ENCODE measurements at regions not wholly inside any gene's neighbourhood (a gene's known extent, or its start where the extent isn't known, plus 50 kb on each side); places are given as distances from the start of the nearest gene placed in this dataset.

DNA sequence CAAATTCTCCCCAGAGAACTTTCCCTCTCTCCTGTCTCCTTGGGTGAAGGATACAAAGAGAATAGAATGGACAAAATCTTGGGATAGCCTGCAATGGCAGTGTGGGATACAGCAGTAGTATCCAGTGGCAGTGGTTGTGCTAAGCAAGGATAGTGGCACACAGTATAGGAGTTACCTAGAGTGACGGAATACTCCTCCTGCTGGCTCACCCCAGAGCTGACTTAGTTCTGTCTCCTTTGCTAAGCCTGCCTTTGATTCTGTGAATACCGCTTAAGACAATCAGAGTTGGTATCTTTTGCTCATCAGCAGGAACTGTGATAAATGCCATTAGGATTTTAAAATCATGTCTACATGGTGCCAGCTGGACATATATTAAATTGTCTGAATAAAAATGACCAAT is 404.3 kb downstream of the JRKL start:
- Mint-ChIP-seq H3K27ac (no peak overlapping the region), H3K9me3 (peaks cover 0 to 3% of the 10 kb centered on the region in 2 experiments; a peak in 2 of 5 replicates), H3K4me3 (no peak overlapping the region), H3K36me3 (ENCODE audit: insufficient read depth in 1 of 3, low read depth in 3 of 3) (no peaks in the 10 kb centered on the region), H3K4me1 (no peaks in the 10 kb centered on the region), H3K27me3 (ENCODE audit: low read depth) (no peaks in the 10 kb centered on the region)
- no peak overlapping the region for H3K14ac ChIP-seq (ENCODE audit: insufficient read depth, low read length)
- no peak overlapping the region for H2BK5ac ChIP-seq (ENCODE audit: insufficient read length, low read length)
- H2BK120ac ChIP-seq (ENCODE audit: low read depth, low read length, poor library complexity, severe bottlenecking): no peak overlapping the region
- no peaks in the 10 kb centered on the region for H3K4me1 ChIP-seq (ENCODE audit: insufficient read depth, low read length)
- no peaks in the 10 kb centered on the region for H3K79me1 ChIP-seq (ENCODE audit: insufficient read depth, low read depth, low read length, poor library complexity, severe bottlenecking)
- no CpG with 5 or more reads among the region's 2 CpGs for WGBS (ENCODE audit: extremely low coverage, insufficient read length, low lambda C conversion rate)
- H2BK12ac ChIP-seq (ENCODE audit: insufficient read length, low read depth, low read length): no peak overlapping the region
- H4K20me1 ChIP-seq (ENCODE audit: control insufficient read depth, insufficient read depth, insufficient read length): no peaks in the 10 kb centered on the region
- no peak overlapping the region for H3K4ac ChIP-seq (ENCODE audit: low read depth, low read length)
- no peak overlapping the region for H3K56ac ChIP-seq (ENCODE audit: insufficient read length, low read depth, low read length)
- H4K5ac ChIP-seq (ENCODE audit: insufficient read length, low read depth, low read length): no peak overlapping the region
- no peaks in the 10 kb centered on the region for H3K27me3 ChIP-seq (ENCODE audit: insufficient read depth, low read length)
- no peak overlapping the region for H3K23ac ChIP-seq (ENCODE audit: insufficient read length, low read depth, low read length)
- no peaks in the 10 kb centered on the region for H3K9me3 ChIP-seq (ENCODE audit: control insufficient read depth, low read depth, low read length)
- H3T11ph ChIP-seq (ENCODE audit: low read length): no peak overlapping the region
- H3K9ac ChIP-seq (ENCODE audit: extremely low read depth, insufficient read length, low read length): no peak overlapping the region
- H3K27ac ChIP-seq (ENCODE audit: insufficient read length, low read depth, low read length): no peak overlapping the region
- TF ChIP-seq, protein P1, sequence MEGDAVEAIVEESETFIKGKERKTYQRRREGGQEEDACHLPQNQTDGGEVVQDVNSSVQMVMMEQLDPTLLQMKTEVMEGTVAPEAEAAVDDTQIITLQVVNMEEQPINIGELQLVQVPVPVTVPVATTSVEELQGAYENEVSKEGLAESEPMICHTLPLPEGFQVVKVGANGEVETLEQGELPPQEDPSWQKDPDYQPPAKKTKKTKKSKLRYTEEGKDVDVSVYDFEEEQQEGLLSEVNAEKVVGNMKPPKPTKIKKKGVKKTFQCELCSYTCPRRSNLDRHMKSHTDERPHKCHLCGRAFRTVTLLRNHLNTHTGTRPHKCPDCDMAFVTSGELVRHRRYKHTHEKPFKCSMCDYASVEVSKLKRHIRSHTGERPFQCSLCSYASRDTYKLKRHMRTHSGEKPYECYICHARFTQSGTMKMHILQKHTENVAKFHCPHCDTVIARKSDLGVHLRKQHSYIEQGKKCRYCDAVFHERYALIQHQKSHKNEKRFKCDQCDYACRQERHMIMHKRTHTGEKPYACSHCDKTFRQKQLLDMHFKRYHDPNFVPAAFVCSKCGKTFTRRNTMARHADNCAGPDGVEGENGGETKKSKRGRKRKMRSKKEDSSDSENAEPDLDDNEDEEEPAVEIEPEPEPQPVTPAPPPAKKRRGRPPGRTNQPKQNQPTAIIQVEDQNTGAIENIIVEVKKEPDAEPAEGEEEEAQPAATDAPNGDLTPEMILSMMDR (conservative IDR thresholded peaks at IDR 0.05): peak; percentile 56
- DNase-seq: peak; percentile 36
- H2BK15ac ChIP-seq (ENCODE audit: low read depth, low read length): no peak overlapping the region
- H3K18ac ChIP-seq (ENCODE audit: insufficient read length, low read depth, low read length): no peak overlapping the region
- H2AK5ac ChIP-seq (ENCODE audit: insufficient read length, low read length): no peak overlapping the region
- H4K8ac ChIP-seq (replicated peaks; ENCODE audit: insufficient read length, low read depth, low read length): no peak overlapping the region
- H3K4me2 ChIP-seq (ENCODE audit: insufficient read depth, insufficient read length, low read length): no peak overlapping the region
- no peaks in the 10 kb centered on the region for H3K79me2 ChIP-seq (ENCODE audit: insufficient read depth, low read length)
- no peak overlapping the region for H4K91ac ChIP-seq (ENCODE audit: insufficient read length, low read depth, low read length)
- no peak overlapping the region for H2AFZ ChIP-seq (ENCODE audit: low read length)
- no peak overlapping the region for H2BK20ac ChIP-seq (ENCODE audit: low read depth, low read length, poor library complexity, severe bottlenecking)
- no peaks in the 10 kb centered on the region for H3K23me2 ChIP-seq (ENCODE audit: insufficient read length, low read depth, low read length, poor library complexity, severe bottlenecking)
